Jurkat, Clone E6-1 (cell line): ENCODE measurements at regions not wholly inside any gene's neighbourhood (a gene's known extent, or its start where the extent isn't known, plus 50 kb on each side); places are given as distances from the start of the nearest gene placed in this dataset.
A peak's percentile ranks its signal among the peaks of the same experiment; 100 is the strongest.

Source experiments
- DNase-seq: peaks from one replicate; pipeline ENCODE4 v3.0.0-alpha.2; 2011; ENCODE audit warnings: low read depth, low spot score
- H3K4me3 ChIP-seq: 2 replicates; pipeline ENCODE4 v1.5.1; 2011; ENCODE audit warnings: mild to moderate bottlenecking, low read length, control low read depth, moderate library complexity

DNA sequence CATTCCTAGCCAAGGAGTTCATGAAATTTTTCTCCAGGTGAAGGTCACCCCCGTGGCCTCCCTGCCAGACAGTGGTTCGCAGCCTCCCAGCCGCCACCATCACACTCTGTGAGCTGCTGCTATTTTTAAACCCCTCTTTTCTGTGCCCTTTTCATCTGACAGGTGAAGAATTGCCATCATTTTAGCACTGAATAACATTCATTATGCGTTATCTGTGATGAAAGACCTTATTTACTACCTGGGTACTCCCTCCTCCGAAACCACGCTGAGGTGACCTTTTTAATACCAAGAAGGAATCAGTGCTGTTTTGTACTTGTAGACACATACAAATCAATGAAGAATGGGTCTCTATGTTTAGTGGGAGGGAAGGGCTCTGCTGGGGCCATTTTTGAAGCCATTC is 148.9 kb upstream of the GPR12 start:
- no peak for DNase-seq
- no peak overlapping the region for H3K4me3 ChIP-seq

DNA sequence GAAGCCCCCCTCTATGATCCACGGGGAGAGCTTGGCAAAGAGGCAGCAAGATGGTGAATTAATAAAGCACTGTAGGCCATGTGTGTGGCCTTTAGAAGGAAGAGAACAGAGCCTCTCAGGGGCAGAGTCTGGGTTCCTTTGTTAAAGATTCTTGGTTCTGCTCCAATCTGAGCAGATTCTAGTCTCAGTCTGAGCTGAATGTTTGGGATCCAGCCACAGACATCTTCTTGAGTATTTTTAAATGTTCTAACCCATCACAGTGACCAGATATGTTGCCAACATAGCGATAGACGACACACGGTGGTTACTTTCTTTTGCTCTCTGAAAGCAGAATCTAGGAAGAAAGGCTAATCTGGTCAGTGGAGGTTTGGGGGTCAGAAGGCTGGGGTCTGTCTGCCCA is 147.5 kb upstream of the GPR12 start:
- H3K4me3 ChIP-seq = no peak overlapping the region
- DNase-seq = no peak

DNA sequence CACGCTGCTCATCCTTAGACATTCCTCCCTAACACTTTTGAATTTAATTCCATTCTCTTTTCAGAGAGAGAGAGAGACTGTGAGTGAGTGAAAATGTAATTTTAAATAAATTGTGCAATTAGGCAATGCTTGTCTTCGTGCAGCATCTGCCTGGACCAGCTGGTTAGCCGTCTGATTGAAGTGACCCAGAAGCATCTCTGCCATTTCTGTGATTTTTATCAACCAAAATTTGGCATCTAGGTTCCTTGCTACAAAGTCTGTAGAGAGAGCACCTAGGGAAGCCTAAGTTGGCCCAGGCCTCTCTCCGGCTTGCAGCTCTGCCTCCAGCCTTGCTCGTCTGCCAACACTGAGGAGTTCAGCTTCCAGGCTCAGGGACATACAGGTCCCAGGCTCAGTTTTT is 138.6 kb upstream of the GPR12 start:
- H3K4me3 ChIP-seq = no peak overlapping the region
- no peak for DNase-seq

GRCh38 chr13:26897706-26898550 is 137.3 kb upstream of the GPR12 start:
- H3K4me3 ChIP-seq = no peak overlapping the region
- no peak for DNase-seq

DNA sequence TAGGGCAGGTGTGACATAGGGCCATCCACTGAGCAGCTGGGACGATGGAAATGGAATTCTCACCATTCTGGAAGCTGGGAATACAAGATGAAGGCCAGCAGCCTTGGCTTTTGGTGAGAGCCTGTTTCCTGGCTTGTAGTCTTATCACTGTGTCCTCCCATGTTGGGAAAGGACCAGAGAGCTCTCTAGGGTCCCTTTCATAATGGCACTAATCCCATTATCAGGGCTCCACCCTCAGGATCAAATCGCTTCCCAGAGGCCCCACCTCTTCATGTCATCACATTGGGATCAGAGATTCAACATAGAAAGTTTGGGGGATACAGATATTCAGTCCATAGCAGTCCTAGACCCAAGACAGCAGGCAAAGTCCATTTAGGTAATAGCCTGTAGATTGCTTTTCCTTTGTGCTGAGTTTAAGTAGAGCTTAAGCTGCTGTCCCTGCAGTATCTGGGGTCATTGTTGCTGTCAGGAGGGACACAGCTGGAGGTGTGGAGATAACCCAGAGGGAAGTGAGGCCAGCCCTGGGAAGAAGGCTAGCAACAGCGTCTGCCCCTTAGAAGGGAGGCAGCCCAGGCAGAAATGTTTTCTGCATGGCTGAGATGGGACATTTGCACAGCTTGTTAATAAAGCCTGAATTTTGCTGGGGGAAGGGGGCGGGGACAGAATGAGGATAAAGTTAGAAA is 136.5 kb upstream of the GPR12 start:
- no peak overlapping the region for H3K4me3 ChIP-seq
- DNase-seq = no peak

GRCh38 chr13:26895808-26896466 is 135.4 kb upstream of the GPR12 start:
- H3K4me3 ChIP-seq = no peak overlapping the region
- DNase-seq = no peak

- DNase-seq = no peak
- no peak overlapping the region for H3K4me3 ChIP-seq
Measured at GRCh38 chr13:26895081-26895807, 134.7 kb upstream of the GPR12 start.

DNA sequence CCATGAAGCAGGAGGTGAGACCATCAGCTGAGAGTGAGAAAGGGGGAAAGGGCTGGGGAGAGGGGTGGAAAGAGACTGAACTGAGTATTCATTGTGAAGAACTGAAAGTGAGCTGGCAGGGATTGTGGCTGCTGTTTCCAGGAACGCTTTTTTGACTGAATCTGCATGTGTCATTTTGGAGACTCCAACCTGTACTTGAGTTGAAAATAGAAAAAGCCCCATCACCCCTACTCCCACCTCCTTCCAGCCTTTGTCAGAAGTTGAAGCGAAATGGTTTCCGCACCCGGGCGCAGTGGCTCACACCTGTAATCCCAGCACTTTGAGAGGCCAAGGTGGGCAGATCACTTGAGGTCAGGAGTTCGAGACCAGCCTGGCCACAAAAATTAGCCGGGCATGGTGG is 128.0 kb upstream of the GPR12 start:
- DNase-seq = no peak
- H3K4me3 ChIP-seq = no peak overlapping the region

- no peak overlapping the region for H3K4me3 ChIP-seq
- DNase-seq = no peak
Measured at GRCh38 chr13:26887594-26887993, 127.0 kb upstream of the GPR12 start.

DNA sequence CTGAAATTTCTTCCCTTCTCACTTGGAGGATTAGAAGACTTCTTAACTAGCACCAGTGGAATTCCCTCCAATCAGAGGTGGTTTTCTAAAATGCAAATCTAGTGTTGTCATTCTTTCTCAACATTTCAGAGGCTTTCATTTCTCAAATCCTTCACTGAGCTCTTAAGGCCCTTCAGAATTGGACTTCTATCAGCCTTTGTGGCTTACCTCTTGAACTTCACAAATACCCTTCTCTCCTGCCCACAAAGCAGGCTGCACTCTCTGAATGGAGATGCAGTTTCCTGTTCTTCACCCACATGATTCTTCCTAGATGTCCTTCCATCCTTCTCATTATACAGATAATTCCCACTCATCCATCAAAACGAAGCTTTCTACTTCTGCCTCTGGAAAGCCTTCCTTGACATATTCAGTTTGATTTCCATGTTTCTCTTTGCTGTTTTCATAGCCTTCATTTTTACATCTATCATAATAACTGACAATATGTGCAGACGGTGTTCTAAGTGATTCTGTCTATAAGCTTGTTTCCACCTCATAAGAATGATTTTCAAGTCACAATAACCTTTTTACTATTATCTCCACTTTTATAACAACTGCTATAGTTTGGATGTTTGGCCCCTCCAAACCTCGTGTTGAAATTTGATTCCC is 123.1 kb upstream of the GPR12 start:
- no peak for DNase-seq
- no peak overlapping the region for H3K4me3 ChIP-seq

DNA sequence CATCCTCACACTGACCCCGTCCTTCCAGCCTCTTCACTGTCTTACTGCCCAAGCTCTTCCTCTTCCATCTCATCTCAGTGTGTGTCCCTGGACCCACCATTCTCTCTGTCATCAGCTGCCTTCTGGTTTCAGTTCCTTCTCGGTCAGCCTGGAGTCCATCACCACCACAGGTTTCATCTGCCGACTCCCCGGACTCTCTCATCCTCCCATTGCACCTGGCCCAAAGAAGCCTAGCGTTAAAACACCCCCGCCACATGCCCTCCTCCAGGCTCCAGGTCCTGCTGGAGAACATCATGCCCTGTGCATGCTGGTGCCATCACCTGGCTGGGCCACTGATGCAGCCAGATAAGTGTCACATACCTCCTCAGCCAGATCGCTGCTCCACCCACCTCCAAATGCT is 122.1 kb upstream of the GPR12 start:
- no peak for DNase-seq
- no peak overlapping the region for H3K4me3 ChIP-seq

DNA sequence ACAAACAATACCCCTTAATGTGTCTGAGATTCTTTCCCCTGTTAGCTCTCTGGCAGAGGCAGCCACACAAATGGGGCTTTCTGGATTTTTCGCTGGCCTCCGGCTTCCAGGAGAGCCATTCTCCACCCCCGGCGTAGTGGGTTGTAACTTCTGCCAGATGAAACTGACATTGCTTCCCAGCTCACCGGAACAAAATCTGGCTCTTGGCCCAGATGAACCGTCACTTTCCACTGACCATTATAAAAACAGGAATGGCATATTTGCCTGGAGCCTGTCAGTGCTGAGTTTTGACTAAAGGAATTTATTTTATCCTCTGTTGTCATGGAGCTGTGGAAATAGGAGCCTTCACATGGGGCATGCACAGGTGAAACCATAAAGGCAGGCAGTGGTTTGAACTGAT is 120.6 kb upstream of the GPR12 start:
- DNase-seq = no peak
- H3K4me3 ChIP-seq = no peak overlapping the region

GRCh38 chr13:26880735-26881134 is 120.1 kb upstream of the GPR12 start:
- DNase-seq = no peak
- H3K4me3 ChIP-seq = no peak overlapping the region

DNA sequence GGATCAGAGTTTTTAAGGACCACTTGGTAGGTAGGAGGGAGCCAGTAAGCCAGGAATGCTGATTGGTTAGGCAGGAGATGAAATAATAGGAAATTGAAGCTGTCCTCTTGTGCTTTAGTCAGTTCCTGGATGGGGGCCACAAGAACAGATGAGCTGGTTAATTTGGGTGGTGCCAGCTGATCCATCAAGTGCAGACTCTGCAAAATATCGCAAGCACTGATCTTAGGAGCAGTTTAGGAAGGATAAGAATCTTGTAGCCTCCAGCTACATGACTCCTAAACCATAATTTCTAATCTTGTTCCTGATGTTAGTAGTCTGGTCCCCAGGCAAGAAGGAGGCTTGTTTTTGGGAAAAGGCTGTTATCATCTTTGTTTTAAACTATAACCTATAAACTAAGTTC is 117.9 kb upstream of the GPR12 start:
- H3K4me3 ChIP-seq = no peak overlapping the region
- DNase-seq = no peak

- no peak for DNase-seq
Measured at GRCh38 chr13:26873386-26873698, 112.8 kb upstream of the GPR12 start.

GRCh38 chr13:26872525-26873385 is 112.2 kb upstream of the GPR12 start:
- DNase-seq = peak; percentile 37
- no peak overlapping the region for H3K4me3 ChIP-seq

More at GRCh38 chr13:26873386-26873698, 112.8 kb upstream of the GPR12 start:
- H3K4me3 ChIP-seq = no peak overlapping the region

DNA sequence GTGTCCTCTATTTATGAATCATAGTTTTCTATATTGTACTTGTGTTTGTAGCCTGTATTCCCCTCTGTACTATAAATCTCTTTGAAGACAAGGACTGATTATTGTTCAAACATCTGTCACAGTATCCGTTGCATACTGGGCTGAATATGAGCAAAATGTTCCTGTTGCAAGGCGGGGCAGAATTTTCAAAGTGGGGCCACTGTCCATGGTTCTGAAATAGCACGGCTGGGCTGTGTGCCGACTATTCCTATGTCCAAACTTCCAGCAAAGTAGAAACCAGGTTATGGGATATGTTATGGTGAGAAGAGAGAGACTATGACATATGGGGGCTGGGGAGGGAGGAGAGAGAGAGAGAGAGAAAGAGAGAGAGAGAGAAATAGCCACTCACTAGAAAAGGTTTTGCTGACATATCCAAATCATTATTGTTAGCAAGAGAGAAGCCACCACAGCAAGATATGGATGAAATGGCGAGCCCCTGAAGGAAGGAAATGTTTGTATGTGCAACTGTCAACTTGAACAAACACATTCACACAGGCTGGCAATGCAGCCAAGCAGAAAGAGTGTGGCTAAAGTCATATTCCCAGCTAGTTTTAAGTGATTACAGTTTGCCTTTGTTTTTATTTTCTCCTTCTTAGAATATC is 107.0 kb upstream of the GPR12 start:
- no peak overlapping the region for H3K4me3 ChIP-seq
- DNase-seq = peak; percentile 47

DNA sequence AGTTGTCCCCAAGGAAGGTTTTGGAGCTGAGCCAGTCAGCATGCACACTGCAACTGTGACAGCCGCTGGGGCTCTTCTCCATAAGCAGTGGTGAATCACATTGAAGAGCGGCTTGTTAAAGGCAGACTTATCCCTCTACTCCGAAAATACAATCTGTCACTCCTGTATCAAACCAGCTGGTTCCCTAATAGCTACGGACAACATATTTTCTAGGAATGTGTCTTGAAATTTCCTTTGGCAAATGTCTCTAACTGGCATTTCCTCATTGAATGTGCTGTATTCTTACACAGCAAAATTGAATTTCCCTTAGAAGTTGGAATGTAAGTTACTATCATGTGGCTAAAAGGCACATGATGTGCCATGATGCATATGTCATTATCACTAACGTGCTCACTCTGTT is 104.0 kb upstream of the GPR12 start:
- no peak overlapping the region for H3K4me3 ChIP-seq
- DNase-seq = no peak
